HG02571 (cell line): ENCODE measurements at regions not wholly inside any gene's neighbourhood (a gene's known extent, or its start where the extent isn't known, plus 50 kb on each side); places are given as distances from the start of the nearest gene placed in this dataset.

Experiments
- ATAC-seq: cut with Tn5 transposase; IDR thresholded peaks from one replicate; pipeline ENCODE4 v1.9.1; 2021; ENCODE audit warnings: mild to moderate bottlenecking, moderate library complexity; ENCODE audit not compliant: unreplicated experiment

GRCh38 chr12:66959276-66959675 lies 280.4 kb upstream of the GRIP1 start:
- no peak for ATAC-seq

GRCh38 chr12:66960006-66960405 lies 281.1 kb upstream of the GRIP1 start:
- ATAC-seq, result no peak

- ATAC-seq, result no peak
Measured at GRCh38 chr12:66960704-66961690, 282.1 kb upstream of the GRIP1 start.

DNA sequence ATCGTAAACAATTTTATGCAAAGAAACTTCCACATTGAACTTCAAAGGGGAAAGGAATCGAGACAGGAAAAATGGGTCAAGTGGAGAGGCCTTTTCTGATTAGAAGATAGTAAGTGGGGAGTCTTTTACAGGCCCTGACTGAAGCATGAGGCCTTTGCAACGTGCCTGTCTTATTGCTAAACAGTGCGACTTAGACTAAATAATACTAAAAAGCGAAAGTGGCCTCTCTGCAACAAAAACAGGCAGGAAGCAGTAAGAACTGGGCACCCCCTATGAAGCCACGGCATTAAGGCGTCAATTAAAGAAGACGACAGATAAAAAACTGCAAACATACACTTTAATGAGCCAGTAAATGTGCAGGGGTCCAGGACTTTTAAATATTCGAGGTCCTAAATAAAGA lies 283.4 kb upstream of the GRIP1 start:
- no peak for ATAC-seq

DNA sequence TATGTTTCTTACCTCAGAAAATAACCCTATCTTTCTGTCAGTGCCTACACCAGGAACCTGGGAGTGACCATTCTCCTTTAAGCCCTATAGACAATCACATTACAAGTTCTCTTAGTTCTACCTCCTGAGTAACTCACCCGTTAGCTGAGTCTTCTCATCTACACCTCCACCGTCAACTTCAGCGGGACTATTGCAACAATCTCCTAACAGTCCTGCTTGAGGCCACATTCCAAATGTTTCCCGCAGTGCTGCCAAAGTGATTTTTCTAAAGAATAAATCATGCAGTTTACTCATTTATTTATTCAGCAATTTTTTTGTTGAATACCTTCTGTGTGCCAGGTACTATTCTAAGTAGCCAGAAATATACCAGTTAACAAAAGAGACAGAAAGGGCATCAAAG lies 285.0 kb upstream of the GRIP1 start:
- no peak for ATAC-seq

GRCh38 chr12:66964629-66965028 lies 285.8 kb upstream of the GRIP1 start:
- ATAC-seq, result no peak

- no peak for ATAC-seq
Measured at GRCh38 chr12:66965621-66966020, 286.7 kb upstream of the GRIP1 start.

GRCh38 chr12:66971816-66972215 lies 292.9 kb upstream of the GRIP1 start:
- ATAC-seq, result no peak

GRCh38 chr12:66976526-66976925 lies 292.6 kb upstream of the CAND1 start:
- no peak for ATAC-seq

DNA sequence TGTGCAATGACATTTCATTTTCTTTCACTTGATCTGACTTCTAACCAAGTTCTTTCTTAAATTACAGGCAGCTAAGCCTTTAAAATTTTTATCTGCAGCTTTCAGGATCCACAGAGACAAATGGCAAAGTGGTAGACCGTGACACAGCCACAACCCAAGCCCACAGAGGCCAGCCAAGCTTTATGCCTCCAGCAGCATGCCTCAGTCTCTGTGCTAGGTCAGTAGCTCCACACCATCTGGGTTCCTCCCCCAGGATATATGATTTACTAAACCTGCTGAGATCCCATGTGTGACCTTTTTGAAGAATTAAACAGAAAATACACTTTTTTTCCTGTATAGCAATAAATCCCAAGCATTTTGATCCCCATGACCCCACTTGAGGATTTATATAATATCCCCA lies 290.4 kb upstream of the CAND1 start:
- ATAC-seq, result no peak

GRCh38 chr12:66979251-66979650 lies 289.9 kb upstream of the CAND1 start:
- ATAC-seq, result no peak

- ATAC-seq, result no peak
Measured at GRCh38 chr12:66984077-66984476, 285.1 kb upstream of the CAND1 start.

GRCh38 chr12:66984962-66985361 lies 284.2 kb upstream of the CAND1 start:
- no peak for ATAC-seq

DNA sequence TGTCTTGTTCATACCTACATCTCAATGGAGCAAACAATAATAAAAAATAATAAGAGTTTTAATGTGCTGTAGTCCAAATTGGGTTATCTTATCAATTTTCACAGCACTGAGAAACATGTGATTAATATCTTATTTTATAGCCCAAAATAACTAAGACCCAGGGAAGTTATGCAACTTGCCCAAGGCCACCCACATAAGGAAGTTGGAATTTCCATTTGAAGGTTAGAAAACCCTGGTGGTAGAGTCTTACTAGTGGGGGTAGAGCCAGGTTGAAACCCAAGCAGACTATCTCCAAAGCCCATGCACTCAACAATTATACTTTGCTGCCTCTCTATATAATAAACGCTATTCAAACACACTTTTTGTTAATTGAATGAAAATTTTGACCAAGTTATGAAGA lies 270.0 kb upstream of the CAND1 start:
- no peak for ATAC-seq

- no peak for ATAC-seq
Measured at GRCh38 chr12:67001251-67001650, 267.9 kb upstream of the CAND1 start.

DNA sequence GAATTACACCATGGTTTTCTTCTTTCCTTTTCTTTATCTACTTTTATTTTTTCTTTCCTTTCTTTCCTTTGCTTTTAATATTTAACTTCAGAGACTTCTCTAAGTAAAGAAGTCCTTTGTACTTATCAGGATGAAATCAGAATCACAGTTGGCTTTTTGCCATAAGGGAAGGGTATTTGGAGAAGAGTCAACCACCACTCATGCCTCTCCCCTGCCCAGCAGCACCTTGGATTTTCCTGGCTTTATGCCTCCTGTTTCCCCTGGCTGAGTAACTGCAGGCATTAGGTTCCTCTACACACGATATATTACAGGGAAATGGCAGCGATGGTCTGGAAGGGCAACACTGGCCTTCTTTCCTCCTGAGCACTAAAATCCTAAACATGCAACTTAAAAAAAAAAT lies 266.4 kb upstream of the CAND1 start:
- ATAC-seq, result no peak

DNA sequence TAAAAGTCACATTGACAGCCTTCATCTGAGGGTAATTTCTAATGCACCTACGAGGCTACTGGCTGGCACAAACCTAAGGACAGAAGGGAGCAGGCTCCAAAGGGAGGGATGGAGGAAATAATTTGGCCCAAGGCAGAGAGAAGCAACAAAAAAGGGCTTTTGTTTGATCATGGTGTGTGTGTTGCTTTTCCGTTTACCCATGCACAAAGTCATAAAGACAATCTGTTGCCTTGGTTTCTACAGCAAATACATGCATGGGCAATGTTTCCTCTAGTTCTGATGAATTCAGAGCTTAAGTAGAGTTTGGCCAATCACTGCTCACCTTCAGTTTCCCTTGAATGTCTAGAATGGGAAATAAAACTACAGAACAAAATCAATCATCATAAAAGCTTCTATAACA lies 262.5 kb upstream of the CAND1 start:
- no peak for ATAC-seq

DNA sequence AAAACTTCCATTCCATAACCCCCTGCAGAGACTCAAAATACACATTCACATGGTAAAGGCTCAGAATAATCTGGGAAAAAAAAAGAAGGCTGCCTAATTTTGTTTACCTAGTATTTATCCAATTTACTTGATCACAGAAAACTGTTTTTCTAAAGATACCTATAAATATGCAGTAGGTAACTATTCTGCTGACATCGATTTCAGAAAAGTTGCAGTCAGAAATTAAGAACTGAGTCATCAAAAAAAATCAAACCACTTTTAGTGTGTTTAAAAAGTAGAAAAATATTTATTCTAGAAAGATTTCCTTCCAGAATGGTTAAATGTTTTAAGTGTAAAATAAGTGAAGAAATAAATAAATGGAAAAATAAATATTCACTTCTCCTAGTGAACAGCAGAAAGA lies 254.5 kb upstream of the CAND1 start:
- ATAC-seq, result no peak

DNA sequence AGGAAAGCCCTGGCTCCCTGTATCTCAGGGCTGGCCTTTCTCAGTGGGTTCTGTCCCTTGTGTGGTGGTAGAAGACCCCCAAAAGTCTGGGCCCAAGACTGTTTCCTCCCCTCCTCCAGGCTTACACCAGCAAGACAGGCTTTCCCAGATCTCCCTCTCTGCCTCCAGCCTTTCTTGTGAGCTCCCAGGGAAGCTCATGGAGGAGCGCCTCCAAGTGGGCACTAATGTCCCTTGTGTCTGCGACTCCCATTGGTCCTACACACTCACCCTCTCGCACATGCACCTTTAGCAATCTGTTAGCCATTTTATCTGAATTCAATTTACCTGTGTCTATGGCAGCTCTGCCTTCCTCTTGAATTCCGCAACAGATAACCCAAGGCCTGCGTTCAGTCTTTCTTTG lies 251.1 kb upstream of the CAND1 start:
- no peak for ATAC-seq

GRCh38 chr12:67019070-67019469 lies 250.1 kb upstream of the CAND1 start:
- ATAC-seq, result no peak

DNA sequence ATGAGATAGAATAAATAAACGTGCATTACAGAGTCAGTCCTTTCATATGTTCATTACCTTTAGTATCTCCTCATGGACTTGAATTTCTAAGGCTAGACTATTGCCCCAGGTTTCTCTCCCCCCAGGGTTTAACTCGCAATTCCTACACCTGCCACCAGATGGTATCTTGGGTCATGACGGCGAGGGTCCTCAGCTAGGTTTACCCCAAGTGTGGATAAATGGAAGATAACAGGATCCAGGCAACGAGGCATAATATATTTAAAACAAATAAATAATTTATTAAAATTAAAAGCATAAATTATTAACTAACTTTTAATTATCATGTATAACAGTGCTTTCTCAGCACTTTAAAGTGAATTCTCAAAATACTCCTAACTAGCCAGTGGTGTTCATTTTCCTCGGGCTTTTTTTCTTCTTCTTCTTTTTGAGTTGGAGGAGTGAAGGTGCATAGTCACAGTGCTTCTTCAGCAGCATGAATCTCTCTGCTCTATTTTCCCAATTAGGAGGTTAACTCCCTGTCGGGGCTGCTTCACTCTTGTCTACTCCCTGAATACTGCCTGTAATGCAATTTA lies 243.5 kb upstream of the CAND1 start:
- peak; percentile 59 for ATAC-seq

DNA sequence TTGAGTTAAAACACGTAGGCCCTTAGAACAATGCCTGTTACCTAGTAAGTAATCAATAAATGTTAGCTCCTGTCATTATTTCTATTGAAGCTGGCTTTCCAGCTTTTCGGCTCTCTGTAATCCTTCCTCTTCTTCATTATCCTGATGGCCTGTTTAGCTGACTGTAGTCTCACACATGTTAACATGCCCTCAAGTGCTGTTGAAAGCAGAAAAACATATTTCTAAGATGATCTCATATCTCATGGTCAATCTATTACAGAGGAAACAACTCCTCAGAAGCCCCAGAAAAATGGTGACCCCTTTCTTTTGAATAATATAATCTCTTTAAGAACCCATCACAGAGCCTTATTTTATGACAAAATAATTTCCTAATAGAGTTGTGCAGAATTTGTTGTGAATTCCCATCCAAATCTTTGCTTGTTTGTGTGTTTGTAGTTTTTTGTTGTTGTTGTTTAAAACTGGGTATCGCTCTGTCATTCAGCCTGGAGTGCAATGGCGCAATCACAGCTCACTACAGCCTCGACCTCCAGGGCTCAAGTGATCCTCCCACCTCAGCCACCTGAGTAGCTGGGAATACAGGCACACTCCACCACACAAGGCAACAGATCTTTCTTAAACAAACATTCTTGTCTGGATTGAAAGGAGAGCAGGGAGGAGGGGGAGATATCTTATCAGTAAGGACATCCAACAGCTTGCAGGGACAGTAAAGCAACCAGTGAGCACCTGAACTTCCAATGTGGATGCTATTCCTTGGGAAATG lies 242.5 kb upstream of the CAND1 start:
- no peak for ATAC-seq
